MM.1S (cell line): ENCODE measurements at regions not wholly inside any gene's neighbourhood (a gene's known extent, or its start where the extent isn't known, plus 50 kb on each side); places are given as distances from the start of the nearest gene placed in this dataset.

ENCODE experiments used
- DNase-seq: peaks from one replicate; pipeline ENCODE4 v3.0.0-alpha.2; 2015
- H2AFZ ChIP-seq: fragments of 300-600 bp; sonication (generic); 2 replicates; pipeline ENCODE4 v1.6.0; 2016; ENCODE audit warnings: antibody characterized with exemption, low read length
- H3F3A ChIP-seq: fragments of 300-600 bp; sonication (generic); 2 replicates; pipeline ENCODE4 v1.6.1; 2016; ENCODE audit warnings: mild to moderate bottlenecking, antibody characterized with exemption, low read length, moderate library complexity, mixed read lengths; ENCODE audit not compliant: insufficient read depth
- H3K27ac ChIP-seq: fragments of 300-600 bp; sonication (generic); 2 replicates; pipeline ENCODE4 v1.5.1; 2016; ENCODE audit warnings: mild to moderate bottlenecking, low read length
- H3K27me3 ChIP-seq: fragments of 300-600 bp; sonication (generic); replicated peaks from 2 replicates; pipeline ENCODE4 v1.6.0; 2016; ENCODE audit warnings: low read length; ENCODE audit not compliant: insufficient read depth
- H3K36me3 ChIP-seq: fragments of 300-600 bp; sonication (generic); replicated peaks from 2 replicates; pipeline ENCODE4 v1.6.1; 2016; ENCODE audit warnings: mild to moderate bottlenecking, low read length, mixed read lengths; ENCODE audit not compliant: insufficient read depth
- H3K4me1 ChIP-seq: fragments of 300-600 bp; sonication (generic); 2 replicates; pipeline ENCODE4 v1.6.1; 2016; ENCODE audit warnings: low read length, mixed read lengths
- H3K4me2 ChIP-seq: fragments of 300-600 bp; sonication (generic); 2 replicates; pipeline ENCODE4 v1.6.0; 2016; ENCODE audit warnings: low read depth, low read length
- H3K4me3 ChIP-seq: fragments of 300-600 bp; sonication (generic); 2 replicates; pipeline ENCODE4 v1.5.1; 2016; ENCODE audit warnings: low read length, mixed read lengths
- H3K79me2 ChIP-seq: fragments of 300-600 bp; sonication (generic); 2 replicates; pipeline ENCODE4 v1.6.1; 2016; ENCODE audit warnings: mixed run types, low read length, mixed read lengths
- H3K9ac ChIP-seq: fragments of 300-600 bp; sonication (generic); 2 replicates; pipeline ENCODE4 v1.6.1; 2016; ENCODE audit warnings: low read length, mixed read lengths
- H3K9me2 ChIP-seq: fragments of 300-600 bp; sonication (generic); replicated peaks from 2 replicates; pipeline ENCODE4 v1.6.1; 2016; ENCODE audit warnings: mild to moderate bottlenecking, low read length, mixed read lengths; ENCODE audit not compliant: insufficient read depth
- H3K9me3 ChIP-seq: fragments of 300-600 bp; sonication (generic); replicated peaks from 2 replicates; pipeline ENCODE4 v1.6.1; 2016; ENCODE audit warnings: mild to moderate bottlenecking, low read length, mixed read lengths; ENCODE audit not compliant: insufficient read depth
- H4K20me1 ChIP-seq: fragments of 300-600 bp; sonication (generic); 2 replicates; pipeline ENCODE4 v1.6.1; 2016; ENCODE audit warnings: mild to moderate bottlenecking, low read length, moderate library complexity, mixed read lengths; ENCODE audit not compliant: insufficient read depth
- EZH2 ChIP-seq: fragments of 300-600 bp; sonication (generic); optimal IDR thresholded peaks from 2 replicates; pipeline ENCODE3; 2017; ENCODE audit warnings: low read depth, mild to moderate bottlenecking, antibody characterized with exemption, low read length, mixed read lengths
- EZH2phosphoT487 ChIP-seq: fragments of 300-600 bp; sonication (generic); IDR thresholded peaks from 2 replicates; pipeline ENCODE4 v1.6.1; 2018; ENCODE audit warnings: antibody characterized with exemption, low read length
- TF ChIP-seq, protein P1 (sequence below): fragments of 300-600 bp; sonication (generic); IDR thresholded peaks from 2 replicates; pipeline ENCODE4 v1.5.1; 2016; ENCODE audit warnings: antibody characterized with exemption, low read length, mixed read lengths

GRCh38 chrX:125103693-125104092 lies 216.0 kb upstream of the TEX13C start:
- Histone ChIP-seq H3K27ac (no peak overlapping the region), H3F3A (no peaks in the 10 kb centered on the region), H3K27me3 (no peaks in the 10 kb centered on the region), H2AFZ (no peak overlapping the region), H3K9me2 (no peaks in the 10 kb centered on the region), H3K4me3 (no peak overlapping the region), H3K4me2 (no peak overlapping the region), H3K9me3 (no peaks in the 10 kb centered on the region), H3K4me1 (no peaks in the 10 kb centered on the region), H3K79me2 (no peaks in the 10 kb centered on the region), H4K20me1 (no peaks in the 10 kb centered on the region), H3K9ac (no peak overlapping the region), H3K36me3 (no peaks in the 10 kb centered on the region)
- TF ChIP-seq EZH2: no peak
- no peak for TF ChIP-seq EZH2phosphoT487
- TF ChIP-seq, protein P1, sequence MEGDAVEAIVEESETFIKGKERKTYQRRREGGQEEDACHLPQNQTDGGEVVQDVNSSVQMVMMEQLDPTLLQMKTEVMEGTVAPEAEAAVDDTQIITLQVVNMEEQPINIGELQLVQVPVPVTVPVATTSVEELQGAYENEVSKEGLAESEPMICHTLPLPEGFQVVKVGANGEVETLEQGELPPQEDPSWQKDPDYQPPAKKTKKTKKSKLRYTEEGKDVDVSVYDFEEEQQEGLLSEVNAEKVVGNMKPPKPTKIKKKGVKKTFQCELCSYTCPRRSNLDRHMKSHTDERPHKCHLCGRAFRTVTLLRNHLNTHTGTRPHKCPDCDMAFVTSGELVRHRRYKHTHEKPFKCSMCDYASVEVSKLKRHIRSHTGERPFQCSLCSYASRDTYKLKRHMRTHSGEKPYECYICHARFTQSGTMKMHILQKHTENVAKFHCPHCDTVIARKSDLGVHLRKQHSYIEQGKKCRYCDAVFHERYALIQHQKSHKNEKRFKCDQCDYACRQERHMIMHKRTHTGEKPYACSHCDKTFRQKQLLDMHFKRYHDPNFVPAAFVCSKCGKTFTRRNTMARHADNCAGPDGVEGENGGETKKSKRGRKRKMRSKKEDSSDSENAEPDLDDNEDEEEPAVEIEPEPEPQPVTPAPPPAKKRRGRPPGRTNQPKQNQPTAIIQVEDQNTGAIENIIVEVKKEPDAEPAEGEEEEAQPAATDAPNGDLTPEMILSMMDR: no peak
- no peak for DNase-seq

DNA sequence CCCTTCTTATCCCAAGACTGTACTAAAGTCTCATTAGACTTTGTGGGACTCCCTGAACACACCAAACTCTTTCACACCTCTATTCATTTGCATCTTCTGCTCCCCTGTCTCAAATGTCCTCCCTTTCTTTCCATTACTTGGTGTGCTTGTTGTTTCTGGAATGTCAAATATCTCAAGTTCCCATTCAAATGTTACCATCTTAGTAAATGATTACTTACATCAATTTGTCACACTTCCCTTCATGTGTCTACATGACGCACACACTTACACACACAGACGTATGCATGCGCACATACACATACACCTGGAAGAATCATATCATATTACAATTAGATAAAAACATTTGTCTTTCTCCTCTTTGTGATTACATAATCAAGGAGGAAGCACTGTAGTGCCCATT lies 210.8 kb upstream of the TEX13C start:
- Histone ChIP-seq H4K20me1 (no peaks in the 10 kb centered on the region), H3K4me1 (no peaks in the 10 kb centered on the region), H3K79me2 (no peaks in the 10 kb centered on the region), H3K9me2 (no peaks in the 10 kb centered on the region), H3K27me3 (no peaks in the 10 kb centered on the region), H3F3A (no peaks in the 10 kb centered on the region), H3K9me3 (no peaks in the 10 kb centered on the region), H3K4me2 (no peak overlapping the region), H3K36me3 (no peaks in the 10 kb centered on the region), H3K27ac (no peak overlapping the region), H2AFZ (no peak overlapping the region), H3K9ac (no peak overlapping the region), H3K4me3 (no peak overlapping the region)
- no peak for TF ChIP-seq EZH2
- no peak for TF ChIP-seq EZH2phosphoT487
- TF ChIP-seq, protein P1: no peak
- DNase-seq: no peak

DNA sequence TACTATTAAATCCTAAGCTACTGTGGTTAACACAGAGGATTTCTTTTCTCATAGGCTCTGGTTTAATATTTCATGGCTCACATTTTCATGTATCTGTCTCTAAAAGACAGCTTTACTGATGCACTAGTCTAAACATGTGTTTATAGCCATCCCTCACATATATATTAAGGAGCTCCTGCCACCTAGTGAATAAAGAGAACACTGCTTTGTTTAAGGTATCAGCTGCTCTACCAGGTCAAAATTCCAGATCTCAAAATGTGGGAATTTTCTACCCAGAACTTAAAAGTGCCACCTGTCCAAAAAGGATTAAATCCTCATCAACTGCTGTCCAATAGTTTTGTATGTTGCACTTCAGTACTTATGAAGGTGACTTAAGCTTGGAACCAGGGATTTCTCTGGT lies 188.5 kb upstream of the TEX13C start:
- H3K9me2 ChIP-seq: no peaks in the 10 kb centered on the region
- no peaks in the 10 kb centered on the region for H3K9me3 ChIP-seq
- peak; percentile 23 for DNase-seq
- H3K4me1 ChIP-seq: no peaks in the 10 kb centered on the region
- H2AFZ ChIP-seq: no peak overlapping the region
- TF ChIP-seq, protein P1: peak; percentile 45
- TF ChIP-seq EZH2phosphoT487 (no peak), EZH2 (no peak)
- H3K36me3 ChIP-seq: no peaks in the 10 kb centered on the region
- no peak overlapping the region for H3K27ac ChIP-seq
- H3K4me2 ChIP-seq: no peak overlapping the region
- H3K79me2 ChIP-seq: no peaks in the 10 kb centered on the region
- H3K4me3 ChIP-seq: no peak overlapping the region
- no peaks in the 10 kb centered on the region for H3K27me3 ChIP-seq
- no peak overlapping the region for H3K9ac ChIP-seq
- no peaks in the 10 kb centered on the region for H3F3A ChIP-seq
- H4K20me1 ChIP-seq: no peaks in the 10 kb centered on the region
